ENCODE measurements at regions not wholly inside any gene's neighbourhood (a gene's known extent, or its start where the extent isn't known, plus 50 kb on each side); places are given as distances from the start of the nearest gene placed in this dataset.

- peak in 1 of 6 donors; percentile 39 for DNase-seq (ENCODE audit: low read depth in 4 of 6, low spot score in 6 of 6)
- H3K4me3 ChIP-seq (ENCODE audit: low read depth, low read length) = no peak overlapping the region
- H3K36me3 ChIP-seq (ENCODE audit: control insufficient read depth, insufficient read depth, low read length) = peaks cover 8% of the 10 kb centered on the region
- no peaks in the 10 kb centered on the region for H3K9me3 ChIP-seq (ENCODE audit: control insufficient read depth, insufficient read depth, low read length)
- no CpG with 5 or more reads among the region's 9 CpGs for WGBS (ENCODE audit: insufficient coverage)
- H3K4me1 ChIP-seq (ENCODE audit: control insufficient read depth, insufficient read depth, low read length) = peaks cover 60% of the 10 kb centered on the region
- H3K27me3 ChIP-seq (ENCODE audit: control insufficient read depth, insufficient read depth, low read length) = no peaks in the 10 kb centered on the region
- no peak overlapping the region for H3K27ac ChIP-seq (ENCODE audit: low read depth, low read length)
Observed at GRCh38 chr11:70603756-70604211, 205.5 kb downstream of the CTTN start.

GRCh38 chr11:70604221-70604620 is 205.9 kb downstream of the CTTN start:
- no peak overlapping the region for H3K4me3 ChIP-seq (ENCODE audit: low read depth, low read length)
- WGBS (ENCODE audit: insufficient coverage) = 55% methylated on average over 6 of the region's 11 CpGs
- no peak overlapping the region for H3K27ac ChIP-seq (ENCODE audit: low read depth, low read length)
- H3K27me3 ChIP-seq (ENCODE audit: control insufficient read depth, insufficient read depth, low read length) = no peaks in the 10 kb centered on the region
- no peaks in the 10 kb centered on the region for H3K9me3 ChIP-seq (ENCODE audit: control insufficient read depth, insufficient read depth, low read length)
- H3K4me1 ChIP-seq (ENCODE audit: control insufficient read depth, insufficient read depth, low read length) = peaks cover 65% of the 10 kb centered on the region
- peaks cover 8% of the 10 kb centered on the region for H3K36me3 ChIP-seq (ENCODE audit: control insufficient read depth, insufficient read depth, low read length)
- no peak for DNase-seq (ENCODE audit: low read depth in 4 of 6, low spot score in 6 of 6)

- no peak for DNase-seq (ENCODE audit: low read depth in 4 of 6, low spot score in 6 of 6)
- H3K27me3 ChIP-seq (ENCODE audit: control insufficient read depth, insufficient read depth, low read length) = no peaks in the 10 kb centered on the region
- no peak overlapping the region for H3K27ac ChIP-seq (ENCODE audit: low read depth, low read length)
- 80% methylated on average over 20 of the region's 20 CpGs for WGBS (ENCODE audit: insufficient coverage)
- H3K36me3 ChIP-seq (ENCODE audit: control insufficient read depth, insufficient read depth, low read length) = peaks cover 8% of the 10 kb centered on the region
- H3K9me3 ChIP-seq (ENCODE audit: control insufficient read depth, insufficient read depth, low read length) = no peaks in the 10 kb centered on the region
- peaks cover 69% of the 10 kb centered on the region for H3K4me1 ChIP-seq (ENCODE audit: control insufficient read depth, insufficient read depth, low read length)
- H3K4me3 ChIP-seq (ENCODE audit: low read depth, low read length) = no peak overlapping the region
Observed at GRCh38 chr11:70604630-70605467, 206.5 kb downstream of the CTTN start.

GRCh38 chr11:70605468-70605815 is 207.1 kb downstream of the CTTN start:
- 60% methylated on average over 14 of the region's 14 CpGs for WGBS (ENCODE audit: insufficient coverage)
- H3K27ac ChIP-seq (ENCODE audit: low read depth, low read length) = no peak overlapping the region
- H3K9me3 ChIP-seq (ENCODE audit: control insufficient read depth, insufficient read depth, low read length) = no peaks in the 10 kb centered on the region
- no peak for DNase-seq (ENCODE audit: low read depth in 4 of 6, low spot score in 6 of 6)
- no peaks in the 10 kb centered on the region for H3K27me3 ChIP-seq (ENCODE audit: control insufficient read depth, insufficient read depth, low read length)
- H3K36me3 ChIP-seq (ENCODE audit: control insufficient read depth, insufficient read depth, low read length) = peaks cover 8% of the 10 kb centered on the region
- peaks cover 75% of the 10 kb centered on the region for H3K4me1 ChIP-seq (ENCODE audit: control insufficient read depth, insufficient read depth, low read length)
- no peak overlapping the region for H3K4me3 ChIP-seq (ENCODE audit: low read depth, low read length)

GRCh38 chr11:70605846-70606245 is 207.5 kb downstream of the CTTN start:
- Histone ChIP-seq H3K36me3 (ENCODE audit: control insufficient read depth, insufficient read depth, low read length) (peaks cover 8% of the 10 kb centered on the region), H3K9me3 (ENCODE audit: control insufficient read depth, insufficient read depth, low read length) (no peaks in the 10 kb centered on the region), H3K4me1 (ENCODE audit: control insufficient read depth, insufficient read depth, low read length) (peaks cover 79% of the 10 kb centered on the region), H3K27me3 (ENCODE audit: control insufficient read depth, insufficient read depth, low read length) (no peaks in the 10 kb centered on the region), H3K27ac (ENCODE audit: low read depth, low read length) (no peak overlapping the region), H3K4me3 (ENCODE audit: low read depth, low read length) (no peak overlapping the region)
- no peak for DNase-seq (ENCODE audit: low read depth in 4 of 6, low spot score in 6 of 6)
- 73% methylated on average over 4 of the region's 5 CpGs for WGBS (ENCODE audit: insufficient coverage)

GRCh38 chr11:70606248-70606950 is 208.1 kb downstream of the CTTN start:
- no peak for DNase-seq (ENCODE audit: low read depth in 4 of 6, low spot score in 6 of 6)
- Histone ChIP-seq H3K4me1 (ENCODE audit: control insufficient read depth, insufficient read depth, low read length) (peaks cover 85% of the 10 kb centered on the region), H3K9me3 (ENCODE audit: control insufficient read depth, insufficient read depth, low read length) (no peaks in the 10 kb centered on the region), H3K4me3 (ENCODE audit: low read depth, low read length) (no peak overlapping the region), H3K27me3 (ENCODE audit: control insufficient read depth, insufficient read depth, low read length) (no peaks in the 10 kb centered on the region), H3K36me3 (ENCODE audit: control insufficient read depth, insufficient read depth, low read length) (peaks cover 8% of the 10 kb centered on the region), H3K27ac (ENCODE audit: low read depth, low read length) (no peak overlapping the region)
- WGBS (ENCODE audit: insufficient coverage) = 92% methylated on average over 7 of the region's 12 CpGs

- Histone ChIP-seq H3K4me1 (ENCODE audit: control insufficient read depth, insufficient read depth, low read length) (peaks cover 85% of the 10 kb centered on the region), H3K27ac (ENCODE audit: low read depth, low read length) (no peak overlapping the region), H3K4me3 (ENCODE audit: low read depth, low read length) (no peak overlapping the region), H3K27me3 (ENCODE audit: control insufficient read depth, insufficient read depth, low read length) (no peaks in the 10 kb centered on the region), H3K9me3 (ENCODE audit: control insufficient read depth, insufficient read depth, low read length) (no peaks in the 10 kb centered on the region), H3K36me3 (ENCODE audit: control insufficient read depth, insufficient read depth, low read length) (peaks cover 8% of the 10 kb centered on the region)
- WGBS (ENCODE audit: insufficient coverage) = 80% methylated on average over 10 of the region's 10 CpGs
- no peak for DNase-seq (ENCODE audit: low read depth in 4 of 6, low spot score in 6 of 6)
Observed at GRCh38 chr11:70606951-70607330, 208.6 kb downstream of the CTTN start.

GRCh38 chr11:70607561-70607960 is 209.2 kb downstream of the CTTN start:
- H3K4me1 ChIP-seq (ENCODE audit: control insufficient read depth, insufficient read depth, low read length) = peaks cover 86% of the 10 kb centered on the region
- DNase-seq (ENCODE audit: low read depth in 4 of 6, low spot score in 6 of 6) = no peak
- WGBS (ENCODE audit: insufficient coverage) = 83% methylated on average over 6 of the region's 6 CpGs
- H3K4me3 ChIP-seq (ENCODE audit: low read depth, low read length) = no peak overlapping the region
- H3K36me3 ChIP-seq (ENCODE audit: control insufficient read depth, insufficient read depth, low read length) = peaks cover 8% of the 10 kb centered on the region
- H3K9me3 ChIP-seq (ENCODE audit: control insufficient read depth, insufficient read depth, low read length) = no peaks in the 10 kb centered on the region
- no peaks in the 10 kb centered on the region for H3K27me3 ChIP-seq (ENCODE audit: control insufficient read depth, insufficient read depth, low read length)
- H3K27ac ChIP-seq (ENCODE audit: low read depth, low read length) = no peak overlapping the region

- Histone ChIP-seq H3K9me3 (ENCODE audit: control insufficient read depth, insufficient read depth, low read length) (no peaks in the 10 kb centered on the region), H3K27ac (ENCODE audit: low read depth, low read length) (peak overlapping the region; percentile 71), H3K27me3 (ENCODE audit: control insufficient read depth, insufficient read depth, low read length) (no peaks in the 10 kb centered on the region), H3K4me3 (ENCODE audit: low read depth, low read length) (no peak overlapping the region), H3K4me1 (ENCODE audit: control insufficient read depth, insufficient read depth, low read length) (peaks cover 84% of the 10 kb centered on the region), H3K36me3 (ENCODE audit: control insufficient read depth, insufficient read depth, low read length) (peaks cover 8% of the 10 kb centered on the region)
- WGBS (ENCODE audit: insufficient coverage) = 33% methylated on average over 32 of the region's 35 CpGs
- DNase-seq (ENCODE audit: low read depth in 4 of 6, low spot score in 6 of 6) = peak in 2 of 6 donors; percentile 53 to 81
Observed at GRCh38 chr11:70608568-70609470, 210.5 kb downstream of the CTTN start.
